ENCODE measurements at regions not wholly inside any gene's neighbourhood (a gene's known extent, or its start where the extent isn't known, plus 50 kb on each side); places are given as distances from the start of the nearest gene placed in this dataset.

DNA sequence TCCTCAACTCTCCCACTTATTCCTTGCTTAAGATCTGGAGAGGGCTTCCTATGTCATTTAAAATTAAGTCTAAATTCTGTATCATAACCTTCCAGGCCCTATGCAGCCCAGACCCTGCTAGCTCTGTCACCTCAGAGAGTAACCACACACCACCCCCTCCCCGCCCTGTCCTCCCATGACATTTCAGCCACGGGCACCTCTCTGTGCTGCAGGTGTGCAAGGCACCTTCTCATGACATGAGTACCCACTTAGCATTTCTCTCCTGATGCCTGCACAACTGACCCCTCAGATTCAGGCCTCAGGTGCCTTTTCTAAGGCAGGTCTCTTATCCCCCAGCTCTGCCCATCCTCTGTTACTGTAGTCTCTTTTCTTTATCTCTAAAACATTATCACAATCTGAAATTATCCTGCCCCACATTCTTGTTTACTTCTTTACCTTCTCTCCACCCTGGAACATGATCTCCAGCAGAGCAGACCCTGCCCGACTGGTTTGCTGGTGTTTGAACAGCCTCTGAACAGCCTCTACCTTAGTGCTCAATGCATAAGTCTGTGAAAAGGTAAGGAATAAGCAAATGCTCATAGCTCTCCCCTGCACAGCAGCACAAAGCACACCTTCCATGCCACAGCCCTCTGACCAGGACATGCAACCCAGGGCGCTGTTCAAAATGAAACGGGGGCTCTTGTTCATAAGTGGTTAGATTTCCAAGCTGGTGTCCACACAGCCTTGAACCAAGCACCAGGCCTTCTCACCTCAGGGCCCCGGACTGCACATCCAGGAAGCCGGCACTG, 196.1 kb upstream of the B3GAT1 start:
- TF ChIP-seq, protein P1, sequence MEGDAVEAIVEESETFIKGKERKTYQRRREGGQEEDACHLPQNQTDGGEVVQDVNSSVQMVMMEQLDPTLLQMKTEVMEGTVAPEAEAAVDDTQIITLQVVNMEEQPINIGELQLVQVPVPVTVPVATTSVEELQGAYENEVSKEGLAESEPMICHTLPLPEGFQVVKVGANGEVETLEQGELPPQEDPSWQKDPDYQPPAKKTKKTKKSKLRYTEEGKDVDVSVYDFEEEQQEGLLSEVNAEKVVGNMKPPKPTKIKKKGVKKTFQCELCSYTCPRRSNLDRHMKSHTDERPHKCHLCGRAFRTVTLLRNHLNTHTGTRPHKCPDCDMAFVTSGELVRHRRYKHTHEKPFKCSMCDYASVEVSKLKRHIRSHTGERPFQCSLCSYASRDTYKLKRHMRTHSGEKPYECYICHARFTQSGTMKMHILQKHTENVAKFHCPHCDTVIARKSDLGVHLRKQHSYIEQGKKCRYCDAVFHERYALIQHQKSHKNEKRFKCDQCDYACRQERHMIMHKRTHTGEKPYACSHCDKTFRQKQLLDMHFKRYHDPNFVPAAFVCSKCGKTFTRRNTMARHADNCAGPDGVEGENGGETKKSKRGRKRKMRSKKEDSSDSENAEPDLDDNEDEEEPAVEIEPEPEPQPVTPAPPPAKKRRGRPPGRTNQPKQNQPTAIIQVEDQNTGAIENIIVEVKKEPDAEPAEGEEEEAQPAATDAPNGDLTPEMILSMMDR (IDR thresholded peaks at IDR 0.05; ENCODE audit: insufficient read depth, low read length, severe bottlenecking) = no peak
- Histone ChIP-seq H3K36me3 (ENCODE audit: control insufficient read depth, insufficient read depth, low read length) (no peaks in the 10 kb centered on the region), H3K27me3 (ENCODE audit: control insufficient read depth, insufficient read depth, low read length) (no peaks in the 10 kb centered on the region), H3K4me3 (ENCODE audit: low read depth, low read length) (no peak overlapping the region)
- no peak for DNase-seq (ENCODE audit: low read depth)
- no peak for FAIRE-seq

DNA sequence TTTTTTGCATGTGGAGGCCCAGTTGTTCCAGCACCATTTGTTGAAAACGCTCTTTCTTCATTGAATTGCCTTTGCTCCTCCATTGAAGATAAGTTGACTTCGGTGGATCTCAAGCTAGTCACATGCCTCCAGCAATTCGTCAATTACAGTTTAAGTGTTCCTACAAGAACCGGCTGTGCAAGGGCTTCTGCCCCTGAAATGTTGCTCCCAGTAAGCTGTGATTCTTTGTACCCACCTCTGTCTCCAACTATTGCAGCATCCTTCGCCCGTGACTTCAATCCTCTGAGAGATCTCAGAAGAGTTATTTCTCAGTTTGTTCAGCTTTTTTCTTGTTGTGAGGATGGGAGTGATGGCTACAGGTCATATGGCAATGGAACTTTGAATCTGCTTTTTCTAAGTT, 194.2 kb upstream of the B3GAT1 start:
- Histone ChIP-seq H3K27me3 (ENCODE audit: control insufficient read depth, insufficient read depth, low read length) (no peaks in the 10 kb centered on the region), H3K4me3 (ENCODE audit: low read depth, low read length) (no peak overlapping the region), H3K36me3 (ENCODE audit: control insufficient read depth, insufficient read depth, low read length) (no peaks in the 10 kb centered on the region)
- FAIRE-seq (no peak), DNase-seq (ENCODE audit: low read depth) (no peak)
- TF ChIP-seq, protein P1 (IDR thresholded peaks at IDR 0.05; ENCODE audit: insufficient read depth, low read length, severe bottlenecking) = no peak

DNA sequence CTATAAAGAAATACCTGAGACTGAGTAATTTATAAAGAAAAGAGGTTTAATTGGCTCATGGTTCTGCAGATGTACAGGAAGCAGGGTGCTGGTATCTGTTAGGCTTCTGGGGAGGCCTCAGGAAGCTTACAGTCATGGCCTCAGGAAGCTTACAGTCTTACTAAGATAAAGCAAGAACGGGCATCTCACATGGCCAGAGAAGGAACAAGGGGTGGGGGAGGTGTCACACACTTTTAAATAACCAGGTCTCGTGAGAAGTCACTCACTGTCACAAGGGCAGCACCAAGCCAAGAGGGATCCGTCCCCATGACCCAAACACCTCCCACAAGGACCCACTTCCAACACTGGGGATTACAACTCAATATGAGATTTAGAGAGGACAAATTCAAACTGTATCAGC, 192.8 kb upstream of the B3GAT1 start:
- Histone ChIP-seq H3K4me3 (ENCODE audit: low read depth, low read length) (no peak overlapping the region), H3K36me3 (ENCODE audit: control insufficient read depth, insufficient read depth, low read length) (no peaks in the 10 kb centered on the region), H3K27me3 (ENCODE audit: control insufficient read depth, insufficient read depth, low read length) (no peaks in the 10 kb centered on the region)
- FAIRE-seq (no peak), DNase-seq (ENCODE audit: low read depth) (no peak)
- TF ChIP-seq, protein P1 (IDR thresholded peaks at IDR 0.05; ENCODE audit: insufficient read depth, low read length, severe bottlenecking) = no peak

DNA sequence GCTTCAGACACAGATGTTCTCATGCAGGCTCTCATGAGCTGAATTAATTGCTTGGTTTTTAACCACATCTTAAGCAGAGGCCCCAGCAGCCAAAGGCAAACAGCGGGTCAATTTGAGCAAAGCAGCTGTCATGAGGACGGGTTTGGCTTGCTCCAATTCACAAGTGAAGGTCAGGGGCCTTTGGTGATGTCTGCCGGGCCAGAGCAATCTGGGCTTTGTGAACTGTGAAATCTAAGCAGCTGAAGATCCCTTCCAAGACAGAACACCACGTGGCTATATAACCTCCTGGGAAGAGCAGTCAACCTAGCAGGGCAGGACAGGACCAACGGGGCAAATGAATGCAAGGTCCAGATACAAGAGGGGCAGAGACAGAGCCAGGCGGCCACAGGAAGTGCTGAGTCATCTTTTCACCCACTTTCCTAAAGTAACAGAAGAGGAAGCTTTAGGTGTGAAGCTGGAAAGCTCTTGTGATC, 187.3 kb upstream of the B3GAT1 start:
- no peaks in the 10 kb centered on the region for H3K36me3 ChIP-seq (ENCODE audit: control insufficient read depth, insufficient read depth, low read length)
- FAIRE-seq = no peak
- TF ChIP-seq, protein P1 (IDR thresholded peaks at IDR 0.05; ENCODE audit: insufficient read depth, low read length, severe bottlenecking) = no peak
- H3K27me3 ChIP-seq (ENCODE audit: control insufficient read depth, insufficient read depth, low read length) = no peaks in the 10 kb centered on the region
- no peak for DNase-seq (ENCODE audit: low read depth)
- no peak overlapping the region for H3K4me3 ChIP-seq (ENCODE audit: low read depth, low read length)

DNA sequence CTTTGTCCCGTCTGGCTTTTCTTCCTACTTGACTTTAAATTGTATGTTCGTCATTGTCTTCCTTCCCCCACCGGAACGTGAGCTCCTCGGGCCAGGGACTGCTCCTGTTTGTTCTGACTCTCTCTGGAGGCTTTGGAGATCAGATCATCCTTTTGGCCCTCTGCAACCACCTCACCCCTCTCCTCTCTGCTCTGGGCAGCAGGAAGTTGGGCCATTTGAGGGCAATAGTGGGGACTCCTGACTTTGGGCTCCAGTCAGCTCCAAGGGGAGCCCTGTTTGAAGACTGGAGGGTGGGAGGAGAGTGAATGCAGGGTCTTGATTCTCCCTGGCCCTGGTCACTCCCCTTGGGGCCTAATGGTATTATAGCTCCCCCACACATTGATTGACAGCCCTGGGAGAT, 186.3 kb upstream of the B3GAT1 start:
- Histone ChIP-seq H3K36me3 (ENCODE audit: control insufficient read depth, insufficient read depth, low read length) (no peaks in the 10 kb centered on the region), H3K4me3 (ENCODE audit: low read depth, low read length) (no peak overlapping the region), H3K27me3 (ENCODE audit: control insufficient read depth, insufficient read depth, low read length) (no peaks in the 10 kb centered on the region)
- FAIRE-seq (no peak), DNase-seq (ENCODE audit: low read depth) (no peak)
- TF ChIP-seq, protein P1 (IDR thresholded peaks at IDR 0.05; ENCODE audit: insufficient read depth, low read length, severe bottlenecking) = no peak

DNA sequence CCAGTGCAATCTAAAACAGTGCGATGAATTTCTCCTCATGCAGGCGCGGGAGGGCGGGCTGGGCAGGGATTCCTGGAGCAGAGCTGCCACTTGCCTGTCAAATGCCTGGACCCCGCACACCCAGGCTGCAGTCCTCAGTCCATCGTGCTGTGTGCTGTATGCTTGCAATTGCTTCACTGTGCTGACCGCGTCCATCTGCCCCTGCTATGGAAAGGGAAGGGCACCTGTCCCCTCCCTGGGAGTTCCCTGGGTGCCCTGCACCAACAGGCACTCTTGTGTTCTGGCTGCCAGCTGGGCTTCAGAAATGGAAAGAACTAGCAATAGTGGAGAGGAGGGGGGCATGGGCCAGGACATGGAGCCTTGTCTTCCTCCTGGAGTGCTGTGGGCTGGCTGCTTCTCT, 185.4 kb upstream of the B3GAT1 start:
- H3K36me3 ChIP-seq (ENCODE audit: control insufficient read depth, insufficient read depth, low read length) = no peaks in the 10 kb centered on the region
- DNase-seq (ENCODE audit: low read depth) (no peak), FAIRE-seq (no peak)
- TF ChIP-seq, protein P1 (IDR thresholded peaks at IDR 0.05; ENCODE audit: insufficient read depth, low read length, severe bottlenecking) = no peak
- H3K4me3 ChIP-seq (ENCODE audit: low read depth, low read length) = no peak overlapping the region
- no peaks in the 10 kb centered on the region for H3K27me3 ChIP-seq (ENCODE audit: control insufficient read depth, insufficient read depth, low read length)

All from bronchial epithelial cell (primary cell).